Head of caudate nucleus (tissue), 42 donors: ENCODE measurements at regions not wholly inside any gene's neighbourhood (a gene's known extent, or its start where the extent isn't known, plus 50 kb on each side); places are given as distances from the start of the nearest gene placed in this dataset.
"Not testable (repeated sequence)": the region's sequence is repeated elsewhere in the genome, so short reads cannot be mapped to it uniquely, and the experiment has no call there.

Source experiments
- DNase-seq, 42 donors: peaks; one replicate each; pipeline versions ENCODE4 v3.0.0 to v3.0.0-alpha.2; 2020 to 2021; ENCODE audit warnings: mixed read lengths in 7 of 42
- intact Hi-C: fragments of 100-400 bp; cut with DNase I; formaldehyde crosslinking; loops from one replicate; pipeline ENCODE4 v1.15.0; 2022

- intact Hi-C loops = no loop called here
- no peak for DNase-seq
Measured at GRCh38 chr4:115664285-115664684, 550.9 kb upstream of the NDST4 start.

DNA sequence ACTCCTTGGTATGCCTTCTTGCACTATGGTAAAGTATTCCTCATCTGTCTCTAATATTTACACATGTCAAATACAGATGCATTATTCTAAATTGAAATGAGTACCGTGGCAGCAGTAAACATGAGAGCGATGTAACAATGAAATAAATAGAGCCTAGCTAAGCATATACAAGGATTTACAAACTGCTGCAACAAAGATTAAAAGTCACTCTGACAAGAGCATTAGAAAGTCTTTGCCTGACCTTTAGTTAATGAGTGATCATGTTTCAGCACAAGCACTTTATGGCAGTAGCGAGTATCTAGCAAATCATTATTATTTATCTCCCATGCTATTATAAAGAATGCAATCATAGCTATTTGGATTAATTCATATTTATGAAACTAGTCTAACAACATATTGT, 547.0 kb upstream of the NDST4 start:
- no peak for DNase-seq
- intact Hi-C loops = no loop called here

DNA sequence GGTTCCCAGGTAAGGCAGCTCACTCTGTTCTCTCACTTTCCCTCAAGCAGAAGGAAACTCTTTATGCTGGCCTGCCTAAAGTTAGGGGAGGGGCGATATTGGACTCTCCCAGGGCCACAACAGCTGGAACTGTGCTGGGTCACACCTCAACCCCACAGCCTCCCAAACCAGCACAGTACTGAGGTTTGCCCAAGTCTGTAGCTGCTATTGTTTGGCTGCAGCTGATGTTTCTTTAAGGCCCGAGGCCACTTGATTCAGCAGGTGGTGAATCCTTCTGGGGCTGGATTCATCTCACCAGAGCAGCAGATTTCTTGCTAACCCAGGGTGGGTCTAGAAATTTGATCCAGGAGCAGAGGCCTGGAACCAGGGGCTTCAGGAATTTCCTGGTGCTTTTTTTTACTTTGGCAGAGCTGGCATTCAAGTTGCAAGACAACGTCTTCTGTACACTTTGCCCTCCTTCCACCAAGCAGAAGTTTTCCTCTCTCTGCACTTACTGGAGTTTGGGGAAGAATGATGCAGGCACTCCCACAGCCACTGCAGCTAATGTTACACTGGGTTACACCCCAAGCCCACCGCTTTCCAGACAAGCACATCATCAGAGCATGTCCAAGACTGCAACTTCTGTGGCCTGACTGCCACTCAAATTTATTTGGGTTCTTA, 544.7 kb upstream of the NDST4 start:
- intact Hi-C loops = no loop called here
- DNase-seq = no peak

DNA sequence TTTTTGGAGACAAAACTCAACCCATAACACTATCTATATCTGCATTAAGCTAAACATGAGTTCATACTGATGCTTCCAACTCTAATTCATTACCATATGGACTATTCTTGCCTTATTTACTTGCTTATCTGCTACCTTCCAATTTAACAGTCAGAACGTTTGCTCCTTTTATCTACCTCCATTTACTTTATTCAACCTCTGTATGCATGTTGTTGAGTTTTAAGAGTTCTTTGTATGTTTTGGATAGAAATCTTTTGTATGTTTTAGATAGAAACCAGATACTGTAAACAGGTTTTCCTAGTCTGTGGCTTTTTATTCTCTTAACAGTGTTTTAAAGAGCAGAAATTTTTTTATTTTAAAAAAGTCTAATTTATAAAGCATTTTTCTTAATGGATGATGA, 542.2 kb upstream of the NDST4 start:
- intact Hi-C loops = no loop called here
- DNase-seq = no peak

DNA sequence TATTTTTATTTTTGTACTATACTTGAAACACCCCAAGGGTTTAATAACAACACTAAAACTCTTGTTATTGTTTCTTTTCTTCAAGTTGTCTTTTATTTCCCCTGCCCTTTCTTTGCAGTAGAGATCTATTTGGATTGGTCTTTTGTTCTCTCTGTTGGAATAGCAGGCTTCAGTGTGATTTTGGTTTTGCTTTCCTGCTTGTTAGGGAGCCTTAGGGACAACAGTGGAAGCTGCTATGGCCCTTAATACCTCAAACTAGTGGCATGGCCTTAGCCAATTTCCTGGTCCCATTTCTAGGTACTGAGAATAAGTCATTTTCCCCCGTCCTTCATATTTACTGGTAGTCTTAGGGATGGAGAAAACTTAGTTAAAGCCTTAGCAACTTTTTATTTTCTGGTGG, 535.4 kb upstream of the NDST4 start:
- intact Hi-C loops = no loop called here
- no peak for DNase-seq

- DNase-seq = no peak
- intact Hi-C loops = no loop called here
Measured at GRCh38 chr4:115629270-115629669, 515.9 kb upstream of the NDST4 start.

DNA sequence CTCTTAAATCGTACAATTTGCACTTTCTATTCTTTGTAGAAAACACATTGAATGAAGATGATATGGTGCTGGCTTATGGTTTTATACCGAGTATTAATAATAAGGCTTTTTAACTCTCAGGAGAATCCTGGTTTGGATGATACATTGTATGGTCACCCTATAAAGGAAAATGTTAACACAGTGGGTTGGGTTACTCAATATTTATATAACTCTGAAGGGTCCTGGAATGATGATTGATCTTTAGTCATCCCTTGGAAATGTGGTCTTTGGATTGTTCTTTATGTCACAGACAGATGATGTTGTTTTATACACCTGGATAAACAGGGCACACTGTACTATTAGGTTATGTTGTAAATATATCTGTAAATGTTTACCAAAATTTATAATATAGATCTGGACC, 496.2 kb upstream of the NDST4 start:
- intact Hi-C loops = no loop called here

DNA sequence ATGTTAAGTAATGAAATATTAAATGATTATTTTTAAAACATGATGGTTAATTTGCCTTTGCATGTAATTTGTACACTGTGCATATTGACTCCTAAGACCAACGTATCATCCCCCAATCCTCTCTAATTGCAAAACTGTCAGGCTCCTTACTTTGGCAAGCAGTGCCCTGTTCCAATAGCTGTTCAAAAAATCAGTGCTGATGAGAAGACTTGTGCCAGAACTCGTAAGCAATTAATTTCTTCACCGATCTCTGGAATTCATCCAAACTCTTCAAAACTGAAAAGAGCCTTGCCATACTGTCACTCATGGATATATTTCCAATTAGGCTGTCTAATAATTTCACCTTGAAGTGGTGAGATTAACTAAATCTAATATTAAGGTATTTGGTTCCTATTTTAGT, 493.9 kb upstream of the NDST4 start:
- intact Hi-C loops = no loop called here
- DNase-seq = no peak

More for the DNA sequence above, 496.2 kb upstream of the NDST4 start:
- no peak for DNase-seq

DNA sequence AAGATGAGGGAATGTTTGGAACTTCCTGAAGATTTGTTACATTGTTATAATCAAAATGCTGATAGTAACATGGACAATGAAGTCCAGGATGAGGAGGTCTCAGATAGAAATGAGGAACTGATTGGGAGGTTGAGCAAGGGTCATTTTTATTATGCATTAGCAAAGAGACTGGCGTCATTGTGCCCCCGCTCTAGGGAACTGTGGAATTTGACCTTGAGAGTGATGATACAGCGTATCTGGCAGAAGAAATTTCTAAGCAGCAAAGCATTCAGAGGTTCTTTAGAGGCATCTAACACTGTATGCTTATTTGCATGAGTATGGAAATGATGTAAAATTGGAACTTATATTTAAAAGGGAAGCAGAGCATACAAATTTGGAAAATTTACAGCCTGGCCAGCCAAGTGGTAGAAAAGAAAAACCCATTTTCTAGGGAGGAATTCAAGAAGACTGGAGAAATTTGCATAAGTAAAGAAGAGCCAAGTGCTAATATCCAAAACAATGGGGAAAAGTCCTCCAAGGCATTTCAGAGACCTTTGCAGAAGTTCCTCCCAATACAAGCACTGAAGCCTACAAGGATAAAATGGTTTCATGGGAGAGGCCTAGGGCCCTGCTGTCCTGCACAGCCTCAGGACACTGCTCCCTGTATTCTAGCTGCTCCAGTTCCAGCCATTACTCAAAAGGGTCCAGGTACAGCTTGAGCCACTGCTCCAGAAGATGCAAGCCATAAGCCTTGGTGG, 483.0 kb upstream of the NDST4 start:
- intact Hi-C loops = no loop called here
- DNase-seq = no peak

- no peak for DNase-seq
- intact Hi-C loops = no loop called here
Measured at GRCh38 chr4:115580901-115581300, 467.5 kb upstream of the NDST4 start.

DNA sequence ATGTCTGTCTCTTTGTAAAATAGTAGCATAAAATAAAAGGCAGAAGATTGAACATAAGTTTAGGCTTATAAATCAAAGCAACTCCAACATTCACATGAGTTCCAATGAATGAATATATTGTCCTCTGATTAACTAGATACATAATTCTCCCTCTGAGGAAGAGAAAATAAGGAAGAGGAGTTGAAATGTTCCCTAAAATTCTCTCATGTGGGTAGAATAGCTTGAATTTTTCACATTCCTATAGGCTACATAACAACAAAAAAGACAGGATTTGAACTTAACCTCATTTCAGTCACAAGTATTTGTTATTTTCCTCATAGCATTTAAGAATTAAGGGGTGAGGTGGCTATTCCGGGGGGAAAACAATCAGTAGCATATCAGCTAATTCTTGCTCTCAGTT, 462.4 kb upstream of the NDST4 start:
- intact Hi-C loops = no loop called here
- no peak for DNase-seq

DNA sequence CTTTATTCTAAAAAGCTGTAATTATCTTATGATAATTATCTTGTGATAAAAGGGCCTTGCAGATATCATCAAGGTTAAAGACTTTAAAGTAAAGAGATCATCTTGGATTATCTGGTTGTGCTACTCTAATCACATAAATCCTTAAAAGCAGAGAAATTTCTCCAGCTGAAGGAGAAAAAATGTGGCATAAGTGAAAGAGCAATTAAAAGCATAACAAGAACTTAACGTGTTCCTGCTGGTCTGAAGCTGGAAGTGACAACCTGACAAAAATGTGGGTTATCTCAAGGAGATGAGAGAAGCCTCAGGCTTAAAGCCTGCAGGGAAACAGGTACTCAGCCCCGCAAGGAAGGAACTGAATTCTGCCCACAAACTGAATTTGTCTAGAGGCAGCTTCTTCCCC, 449.1 kb upstream of the NDST4 start:
- intact Hi-C loops = no loop called here
- DNase-seq = no peak

DNA sequence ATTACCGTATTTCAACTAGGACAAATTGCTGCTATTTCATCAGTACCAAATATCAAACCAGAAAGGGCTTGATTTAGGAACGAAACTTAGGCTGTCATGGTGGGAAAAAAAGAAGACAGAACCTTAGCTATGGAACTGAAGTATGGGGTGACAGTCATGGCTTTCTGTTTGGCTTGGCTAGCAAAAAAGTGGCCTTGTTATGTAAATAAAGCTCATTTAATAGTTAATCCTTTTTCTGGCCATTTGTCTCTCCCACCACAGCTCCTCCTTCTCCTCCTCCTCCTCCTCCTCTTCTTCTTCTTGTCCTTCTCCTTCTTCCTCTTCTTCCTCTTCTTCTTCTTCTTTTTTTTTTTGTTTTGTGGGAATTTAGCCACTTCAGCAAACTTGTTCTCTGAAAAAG, 434.7 kb upstream of the NDST4 start:
- intact Hi-C loops = no loop called here
- no peak for DNase-seq

DNA sequence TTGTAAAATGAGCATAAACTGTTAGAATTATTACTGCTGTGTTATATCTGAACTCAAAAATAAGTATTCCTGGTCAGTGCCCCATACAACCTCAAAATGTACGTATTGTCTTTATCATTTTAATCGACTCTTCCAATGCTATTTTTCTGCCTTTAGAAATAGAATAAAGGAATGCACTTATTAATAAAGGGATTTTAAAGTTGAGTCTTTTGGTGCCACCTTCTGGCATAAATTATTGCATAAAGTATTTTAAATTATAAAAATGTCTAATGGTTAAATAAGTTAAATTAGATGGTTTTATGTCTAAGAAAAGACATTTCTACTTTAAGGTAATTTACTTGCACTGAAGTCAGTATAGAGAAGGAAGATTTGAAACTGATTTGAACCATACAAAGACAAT, 424.0 kb upstream of the NDST4 start:
- DNase-seq = no peak
- intact Hi-C loops = no loop called here

DNA sequence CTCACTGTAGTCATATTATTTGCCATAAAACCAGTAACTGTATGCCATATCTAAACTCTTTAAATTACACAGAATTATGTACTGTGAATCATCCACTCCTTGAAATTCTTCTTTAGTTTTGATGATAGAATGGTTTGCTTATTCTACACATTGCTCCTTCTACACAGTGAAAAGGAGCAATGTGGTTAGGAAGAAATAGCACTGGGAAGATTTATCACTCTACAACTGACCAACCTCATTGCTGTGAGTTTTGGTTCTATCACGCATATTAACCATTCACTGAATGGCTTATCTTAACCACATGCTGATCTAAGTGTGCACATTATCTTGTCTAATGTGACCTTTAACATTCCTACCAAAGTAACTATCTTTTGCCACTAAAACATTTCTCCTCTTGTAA, 415.7 kb upstream of the NDST4 start:
- intact Hi-C loops = no loop called here
- no peak for DNase-seq

- DNase-seq, intact Hi-C loops: not testable (repeated sequence)
Measured at GRCh38 chr4:115519476-115519875, 406.1 kb upstream of the NDST4 start.

- DNase-seq = no peak
- intact Hi-C loops = no loop called here
Measured at GRCh38 chr4:115515772-115516171, 402.4 kb upstream of the NDST4 start.

GRCh38 chr4:115515366-115515765, 401.9 kb upstream of the NDST4 start:
- intact Hi-C loops = no loop called here
- DNase-seq = no peak

GRCh38 chr4:115514675-115515074, 401.3 kb upstream of the NDST4 start:
- intact Hi-C loops = no loop called here
- no peak for DNase-seq

GRCh38 chr4:115505326-115505725, 391.9 kb upstream of the NDST4 start:
- no peak for DNase-seq
- intact Hi-C loops = no loop called here

DNA sequence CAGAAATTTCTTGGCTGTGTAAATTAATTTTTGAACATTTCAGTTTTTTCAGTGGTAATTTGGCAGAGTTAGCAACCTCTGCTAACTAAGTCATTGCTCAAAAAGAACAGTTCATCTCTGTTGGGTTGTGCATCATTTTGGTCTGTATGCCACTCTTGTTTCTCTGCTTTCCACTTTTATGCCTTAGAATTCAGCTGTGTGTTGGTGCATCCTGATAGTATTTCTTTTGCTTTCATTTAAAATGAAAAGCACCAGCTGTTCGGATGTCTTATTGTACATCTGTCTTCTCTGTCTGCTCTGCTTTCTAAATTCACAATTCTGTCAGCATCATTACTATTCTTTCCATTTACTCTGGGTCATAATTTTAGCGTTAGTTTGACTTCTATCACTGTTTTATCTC, 388.2 kb upstream of the NDST4 start:
- no peak for DNase-seq
- intact Hi-C loops = no loop called here
